ENCODE measurements at regions not wholly inside any gene's neighbourhood (a gene's known extent, or its start where the extent isn't known, plus 50 kb on each side); places are given as distances from the start of the nearest gene placed in this dataset.

- TF ChIP-seq GATA3 (IDR thresholded peaks at IDR 0.05; ENCODE audit: low read depth, low read length) (no peak), GATA2 (IDR thresholded peaks at IDR 0.05; ENCODE audit: low read depth, low read length) (no peak)
These were observed 115.7 kb downstream of the MAP3K21 start for GRCh38 chr1:233443040-233443760.
